ENCODE measurements at regions not wholly inside any gene's neighbourhood (a gene's known extent, or its start where the extent isn't known, plus 50 kb on each side); places are given as distances from the start of the nearest gene placed in this dataset.

DNA sequence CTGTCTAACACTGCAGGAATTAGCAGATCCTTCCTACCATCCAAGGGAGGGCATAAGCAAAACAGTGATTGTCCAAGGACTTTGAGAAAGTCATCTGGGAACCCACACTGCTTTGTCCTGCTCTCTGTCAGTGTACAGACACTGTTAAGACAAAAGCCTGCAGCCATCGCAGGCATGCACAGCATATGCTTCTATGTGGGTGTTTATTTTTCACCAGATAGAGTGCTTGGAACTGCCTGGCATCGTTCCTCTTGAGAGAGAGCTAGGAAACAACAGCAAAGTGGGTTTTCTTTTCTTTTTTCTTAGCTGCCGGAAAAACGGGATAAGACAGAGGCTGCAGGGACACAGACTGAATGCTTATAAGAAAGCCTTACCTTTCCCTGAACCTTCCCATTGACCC, 212.3 kb downstream of the ICE1 start:
- no peak for FAIRE-seq
- no peaks in the 10 kb centered on the region for H3K36me3 ChIP-seq (ENCODE audit: control insufficient read depth in 2 of 2, extremely low read depth in 1 of 2, insufficient read depth in 2 of 2, low read length in 2 of 2)

More for the DNA sequence above, 212.3 kb downstream of the ICE1 start:
- no peak for DNase-seq (ENCODE audit: low read depth, low spot score)
- H3K4me2 ChIP-seq (ENCODE audit: insufficient read depth, low read length), result no peak overlapping the region
- intact Hi-C loops (cut with micrococcal nuclease) (no loop called here), dilution Hi-C loops (cut with MboI; ENCODE audit: extremely low pct_ligation_motif_present, low sequenced_read_pairs) (no loop called here)
- H3K9ac ChIP-seq (replicated peaks; ENCODE audit: extremely low read depth, insufficient read depth, low read length), result no peak overlapping the region
- no peak overlapping the region for H3K27ac ChIP-seq (ENCODE audit: insufficient read depth, low read depth, low read length)
- no peak overlapping the region for H2AFZ ChIP-seq (ENCODE audit: low read depth, low read length)
- POLR2A ChIA-PET, result no interaction called here
- H3K9me3 ChIP-seq (replicated peaks; ENCODE audit: control insufficient read depth, insufficient read depth, low read length), result peaks cover 2% of the 10 kb centered on the region
- no TSS peak for BruUV-seq (replicated peaks)
- no peak overlapping the region for H3K4me3 ChIP-seq (replicated peaks in 1 of 3; ENCODE audit: insufficient read depth in 1 of 3, low read depth in 1 of 3, low read length in 3 of 3)
- no peaks in the 10 kb centered on the region for H3K27me3 ChIP-seq (ENCODE audit: control insufficient read depth in 2 of 2, insufficient read depth in 2 of 2, low read length in 2 of 2)
- H3K79me2 ChIP-seq (ENCODE audit: control insufficient read depth, insufficient read depth, low read length), result no peaks in the 10 kb centered on the region
- CTCF ChIA-PET, result no interaction called here
- no peaks in the 10 kb centered on the region for H3K9me1 ChIP-seq (replicated peaks; ENCODE audit: control insufficient read depth, extremely low read depth, insufficient read depth, low read length)
- H3K4me1 ChIP-seq (ENCODE audit: control insufficient read depth, extremely low read depth, insufficient read depth, low read length), result no peaks in the 10 kb centered on the region
- H4K20me1 ChIP-seq (replicated peaks; ENCODE audit: control insufficient read depth, extremely low read depth, insufficient read depth, low read length), result no peaks in the 10 kb centered on the region
- TF ChIP-seq, protein P1, sequence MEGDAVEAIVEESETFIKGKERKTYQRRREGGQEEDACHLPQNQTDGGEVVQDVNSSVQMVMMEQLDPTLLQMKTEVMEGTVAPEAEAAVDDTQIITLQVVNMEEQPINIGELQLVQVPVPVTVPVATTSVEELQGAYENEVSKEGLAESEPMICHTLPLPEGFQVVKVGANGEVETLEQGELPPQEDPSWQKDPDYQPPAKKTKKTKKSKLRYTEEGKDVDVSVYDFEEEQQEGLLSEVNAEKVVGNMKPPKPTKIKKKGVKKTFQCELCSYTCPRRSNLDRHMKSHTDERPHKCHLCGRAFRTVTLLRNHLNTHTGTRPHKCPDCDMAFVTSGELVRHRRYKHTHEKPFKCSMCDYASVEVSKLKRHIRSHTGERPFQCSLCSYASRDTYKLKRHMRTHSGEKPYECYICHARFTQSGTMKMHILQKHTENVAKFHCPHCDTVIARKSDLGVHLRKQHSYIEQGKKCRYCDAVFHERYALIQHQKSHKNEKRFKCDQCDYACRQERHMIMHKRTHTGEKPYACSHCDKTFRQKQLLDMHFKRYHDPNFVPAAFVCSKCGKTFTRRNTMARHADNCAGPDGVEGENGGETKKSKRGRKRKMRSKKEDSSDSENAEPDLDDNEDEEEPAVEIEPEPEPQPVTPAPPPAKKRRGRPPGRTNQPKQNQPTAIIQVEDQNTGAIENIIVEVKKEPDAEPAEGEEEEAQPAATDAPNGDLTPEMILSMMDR (IDR thresholded peaks at IDR 0.05; ENCODE audit: extremely low read depth in 1 of 2, insufficient read depth in 1 of 2, low read depth in 1 of 2, low read length in 2 of 2), result no peak
- TF ChIP-seq MYC (IDR thresholded peaks at IDR 0.05; ENCODE audit: low read depth, low read length), result no peak
- no peak for TF ChIP-seq POLR2A (IDR thresholded peaks at IDR 0.05; ENCODE audit: low read depth, low read length)
- no peak for TF ChIP-seq JUN (IDR thresholded peaks at IDR 0.05; ENCODE audit: borderline replicate concordance, insufficient read depth, insufficient read length, low read depth)
- TF ChIP-seq EZH2 (IDR thresholded peaks at IDR 0.05; ENCODE audit: borderline replicate concordance, low read depth, low read length, severe bottlenecking), result no peak
- TF ChIP-seq FOS (IDR thresholded peaks at IDR 0.05; ENCODE audit: borderline replicate concordance, insufficient read depth, low read length), result no peak
- TF ChIP-seq, protein P2, sequence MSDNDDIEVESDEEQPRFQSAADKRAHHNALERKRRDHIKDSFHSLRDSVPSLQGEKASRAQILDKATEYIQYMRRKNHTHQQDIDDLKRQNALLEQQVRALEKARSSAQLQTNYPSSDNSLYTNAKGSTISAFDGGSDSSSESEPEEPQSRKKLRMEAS (IDR thresholded peaks at IDR 0.05; ENCODE audit: insufficient read depth, insufficient read length), result no peak
- TF ChIP-seq POLR2AphosphoS5 (IDR thresholded peaks at IDR 0.05; ENCODE audit: insufficient read depth, low read depth, low read length), result no peak
- TF ChIP-seq GATA2 (IDR thresholded peaks at IDR 0.05; ENCODE audit: insufficient read depth, insufficient read length, low read depth, low read length), result no peak
